LoVo (cell line): ENCODE measurements at regions not wholly inside any gene's neighbourhood (a gene's known extent, or its start where the extent isn't known, plus 50 kb on each side); places are given as distances from the start of the nearest gene placed in this dataset.

Experiments
- DNase-seq: peaks from one replicate; pipeline ENCODE4 v3.0.0-alpha.2; 2016; ENCODE audit warnings: low spot score

DNA sequence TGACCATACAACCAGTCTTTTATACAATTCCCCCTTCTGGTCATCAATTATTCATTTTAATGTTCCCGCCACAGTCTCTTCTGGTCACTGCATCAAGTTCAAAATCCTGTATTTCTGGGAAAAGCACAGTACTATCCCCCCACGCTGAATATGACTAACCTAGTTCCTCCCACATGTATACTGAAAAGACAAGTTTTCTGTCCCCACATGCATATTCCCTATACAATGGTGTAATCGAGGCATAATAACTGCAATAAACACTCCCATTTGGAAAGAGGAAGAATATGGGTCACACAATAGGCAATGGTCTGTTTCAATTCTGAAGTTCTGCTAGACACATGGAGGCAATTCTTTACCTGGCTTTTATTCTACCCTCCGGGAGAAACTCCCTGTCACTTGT is 344.9 kb downstream of the EFNA5 start:
- DNase-seq: no peak

GRCh38 chr5:107324809-107325208 is 345.9 kb downstream of the EFNA5 start:
- no peak for DNase-seq

DNA sequence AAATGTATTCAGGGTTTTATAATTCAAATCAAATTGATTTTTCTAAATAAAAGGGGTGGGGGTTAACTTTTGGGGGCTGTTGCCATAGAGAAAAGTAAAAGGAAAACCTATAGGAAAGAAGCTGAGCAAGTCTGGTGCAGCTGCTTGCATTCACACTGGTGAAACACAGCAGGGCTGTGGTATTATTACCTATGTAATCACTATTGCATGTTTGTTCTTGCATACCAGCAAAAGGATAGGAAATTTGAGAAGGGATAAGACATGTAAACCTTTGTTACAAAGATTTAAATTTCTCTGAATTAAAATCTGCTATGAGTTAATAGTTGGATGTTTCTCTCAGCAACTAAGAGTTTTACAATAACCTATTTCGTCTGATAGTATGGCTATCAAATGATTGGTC is 346.7 kb downstream of the EFNA5 start:
- no peak for DNase-seq

DNA sequence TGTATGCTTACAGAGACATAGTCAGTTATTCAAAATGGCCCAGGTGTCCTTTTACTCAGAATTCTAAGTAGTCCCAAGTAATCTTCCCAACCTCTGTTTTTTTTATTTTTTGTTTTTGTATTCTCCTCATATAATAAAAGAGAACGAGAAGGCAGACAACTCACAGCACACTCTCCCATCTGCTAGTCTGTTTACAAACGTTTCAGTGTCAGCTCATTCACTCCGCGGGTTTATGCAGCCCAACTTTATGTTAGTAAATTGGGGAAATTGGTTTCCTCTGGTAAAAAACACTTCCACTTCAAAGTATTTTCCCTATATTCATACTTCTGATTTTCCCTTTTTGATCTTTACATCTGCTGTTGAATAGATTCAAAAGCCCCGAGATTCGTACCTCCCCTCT is 347.2 kb downstream of the EFNA5 start:
- DNase-seq: no peak

DNA sequence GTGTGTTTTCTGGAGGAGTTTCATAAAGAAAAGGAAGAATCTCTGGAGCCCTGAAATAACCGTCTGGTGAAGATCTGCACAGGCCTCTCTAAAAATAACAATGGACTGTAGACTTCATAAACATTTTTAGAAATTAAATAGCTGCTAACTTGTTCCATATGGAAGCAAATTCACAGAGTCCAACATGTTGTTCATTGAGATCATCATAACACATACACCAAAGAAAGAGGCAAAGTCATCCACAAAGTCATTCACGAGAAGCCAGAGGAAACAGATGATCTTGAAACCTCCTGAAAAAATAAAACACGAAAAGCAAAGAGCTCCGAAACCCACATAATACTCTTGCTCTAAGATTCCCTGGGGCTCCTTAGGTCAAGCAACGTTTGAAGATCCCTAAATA is 347.8 kb downstream of the EFNA5 start:
- no peak for DNase-seq

DNA sequence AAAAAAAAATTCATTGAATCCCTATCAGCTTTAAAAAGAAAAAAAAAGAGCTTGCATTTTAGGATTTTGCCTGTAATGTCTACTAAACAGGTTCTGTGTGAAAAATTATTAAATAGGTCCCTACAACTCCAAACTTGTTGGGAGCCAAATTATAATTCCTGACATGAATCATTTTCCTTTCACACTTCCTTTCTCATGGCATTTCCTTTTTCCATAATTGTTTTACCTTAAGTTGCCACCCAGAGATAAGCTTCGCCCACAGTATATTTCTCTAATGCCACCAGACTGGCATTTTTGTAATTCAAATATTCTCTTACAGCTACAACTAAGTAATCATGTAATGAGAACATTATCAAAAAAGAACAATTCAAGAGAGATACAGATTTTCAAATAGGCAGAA is 348.8 kb downstream of the EFNA5 start:
- DNase-seq: no peak

- DNase-seq: no peak
Measured at GRCh38 chr5:107320846-107321245, 349.9 kb downstream of the EFNA5 start.

DNA sequence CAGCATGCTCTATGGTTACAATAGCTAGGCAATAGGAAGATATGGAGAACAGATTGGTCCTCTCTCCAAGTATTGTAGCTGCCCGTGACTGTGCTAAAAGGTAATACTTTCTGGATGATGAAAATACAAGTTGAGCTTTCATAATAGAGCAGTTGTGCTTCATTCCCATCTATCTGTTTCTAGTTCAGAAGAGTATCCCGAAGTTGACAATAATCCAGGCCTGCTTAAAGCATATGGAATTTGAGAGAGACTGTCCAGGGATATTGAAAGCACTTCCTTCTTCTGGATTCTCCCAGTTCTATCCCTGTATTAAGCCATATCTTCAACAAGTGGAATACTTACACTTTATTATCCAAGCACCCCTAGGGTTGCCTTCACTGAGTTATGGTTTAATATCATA is 350.4 kb downstream of the EFNA5 start:
- DNase-seq: no peak

GRCh38 chr5:107319901-107320300 is 350.8 kb downstream of the EFNA5 start:
- no peak for DNase-seq

- no peak for DNase-seq
Measured at GRCh38 chr5:107314330-107314729, 356.4 kb downstream of the EFNA5 start.

DNA sequence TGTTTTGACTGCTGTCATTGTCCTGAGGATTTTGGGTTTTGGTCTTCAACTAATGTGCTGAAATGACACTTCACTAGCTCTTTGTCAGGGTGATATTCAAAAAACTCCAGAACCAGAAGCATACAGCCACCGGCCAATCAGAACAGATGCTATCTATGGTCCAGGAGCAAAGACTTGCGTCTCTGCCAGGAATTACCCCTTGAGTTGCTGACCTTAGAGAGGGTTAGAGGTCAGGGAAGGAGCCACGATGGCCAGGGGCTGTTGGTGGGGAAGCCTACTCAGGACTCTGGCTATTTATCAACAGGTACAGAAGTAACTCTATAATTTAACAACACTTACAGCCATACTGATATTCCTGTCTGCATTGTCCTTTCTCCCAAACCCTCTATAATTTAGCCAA is 356.8 kb downstream of the EFNA5 start:
- no peak for DNase-seq

DNA sequence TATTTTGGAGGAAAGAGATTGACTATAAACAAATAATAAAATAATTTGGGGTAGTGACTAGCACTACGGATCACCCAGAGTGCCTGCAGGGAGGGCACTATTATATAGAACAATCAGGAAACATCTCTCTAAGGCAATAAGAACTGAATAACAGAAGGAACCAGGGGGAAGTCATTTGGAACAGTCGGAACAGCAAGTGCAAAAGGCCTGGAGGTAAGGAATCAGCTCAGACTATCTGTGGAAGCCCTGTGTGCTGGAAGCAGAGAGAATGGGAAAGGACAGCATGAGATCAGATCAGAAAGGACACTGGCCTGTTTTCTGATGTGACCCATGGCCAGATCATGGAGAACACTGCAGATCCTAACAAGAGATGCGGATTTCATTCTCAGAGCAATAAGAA is 357.6 kb downstream of the EFNA5 start:
- no peak for DNase-seq

- DNase-seq: no peak
Measured at GRCh38 chr5:107310181-107310580, 360.6 kb downstream of the EFNA5 start.

DNA sequence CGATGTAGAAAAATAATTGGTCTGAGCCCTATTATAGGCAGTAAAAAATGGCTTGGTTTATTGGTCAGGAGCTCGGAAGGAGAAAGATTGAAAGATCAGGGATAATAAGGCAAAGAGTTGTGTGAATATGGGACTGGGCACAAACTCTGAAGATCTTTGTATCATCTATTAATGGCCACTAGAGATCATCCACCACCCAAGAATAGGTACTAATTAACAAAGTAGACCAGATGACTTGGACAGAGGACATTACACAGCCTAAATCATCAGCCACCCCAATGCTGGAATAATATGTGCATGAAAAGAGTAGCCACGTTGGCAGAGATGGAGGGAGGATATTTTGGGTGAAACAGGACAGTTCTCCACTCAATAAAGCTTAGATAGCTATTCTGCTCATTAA is 364.1 kb downstream of the EFNA5 start:
- DNase-seq: no peak

- DNase-seq: no peak
Measured at GRCh38 chr5:107306002-107306401, 364.7 kb downstream of the EFNA5 start.

GRCh38 chr5:107304684-107305083 is 366.1 kb downstream of the EFNA5 start:
- DNase-seq: no peak

DNA sequence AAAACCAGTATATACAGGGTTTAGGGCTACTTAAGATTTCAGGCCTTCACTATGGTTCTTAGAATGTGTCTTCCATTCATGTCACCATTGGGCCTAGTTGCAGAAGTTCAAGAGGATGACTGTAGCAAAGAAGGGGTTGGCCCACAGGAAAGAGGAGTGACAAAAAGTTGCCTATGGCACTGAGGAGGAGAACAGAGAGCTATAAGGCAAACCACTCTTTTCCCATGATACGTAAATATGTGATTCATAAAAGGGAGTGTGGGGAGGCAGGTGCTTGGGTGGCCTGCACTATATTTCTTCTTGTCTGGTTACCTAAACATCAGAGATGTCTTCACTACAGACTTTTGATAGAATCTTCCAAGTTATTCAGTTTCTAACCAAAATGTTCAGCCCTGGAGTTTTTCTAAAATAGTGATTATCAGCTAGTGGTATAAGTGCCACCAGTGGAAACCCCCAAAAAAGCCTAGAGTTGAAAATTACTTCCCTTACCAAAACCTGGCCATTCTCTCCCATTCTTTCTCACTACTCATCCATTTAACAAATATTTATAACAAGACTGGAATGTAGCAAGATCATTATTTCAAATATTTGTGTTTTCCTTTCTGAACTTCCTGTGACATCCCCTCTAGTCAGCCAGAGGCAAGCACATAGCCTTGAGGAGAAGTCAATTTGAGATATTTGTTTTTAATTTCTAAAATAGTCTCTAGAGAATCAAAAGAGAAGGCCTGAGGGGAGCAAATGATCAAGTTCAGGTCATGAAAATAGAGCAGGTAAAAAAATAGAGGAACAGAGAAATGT is 367.4 kb downstream of the EFNA5 start:
- no peak for DNase-seq

- DNase-seq: no peak
Measured at GRCh38 chr5:107302441-107302840, 368.3 kb downstream of the EFNA5 start.

DNA sequence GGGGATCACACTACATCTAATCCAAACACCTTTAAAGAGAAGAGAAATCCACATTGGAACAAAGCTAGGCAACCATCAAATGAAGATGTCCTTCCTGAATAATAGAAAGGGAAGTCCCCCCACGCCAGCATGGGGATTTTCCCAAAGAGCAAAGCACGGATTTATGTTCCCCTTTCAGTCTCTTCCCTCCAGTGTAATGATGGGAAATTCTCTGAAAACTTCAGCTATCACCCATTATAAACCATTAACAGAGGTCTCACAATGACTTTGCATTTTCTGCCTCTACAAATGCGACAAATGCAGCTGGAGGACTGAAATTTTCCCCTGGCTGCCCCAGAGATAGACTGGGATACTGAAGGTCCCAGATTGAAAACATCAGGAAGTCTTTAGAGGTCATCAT is 368.7 kb downstream of the EFNA5 start:
- no peak for DNase-seq

DNA sequence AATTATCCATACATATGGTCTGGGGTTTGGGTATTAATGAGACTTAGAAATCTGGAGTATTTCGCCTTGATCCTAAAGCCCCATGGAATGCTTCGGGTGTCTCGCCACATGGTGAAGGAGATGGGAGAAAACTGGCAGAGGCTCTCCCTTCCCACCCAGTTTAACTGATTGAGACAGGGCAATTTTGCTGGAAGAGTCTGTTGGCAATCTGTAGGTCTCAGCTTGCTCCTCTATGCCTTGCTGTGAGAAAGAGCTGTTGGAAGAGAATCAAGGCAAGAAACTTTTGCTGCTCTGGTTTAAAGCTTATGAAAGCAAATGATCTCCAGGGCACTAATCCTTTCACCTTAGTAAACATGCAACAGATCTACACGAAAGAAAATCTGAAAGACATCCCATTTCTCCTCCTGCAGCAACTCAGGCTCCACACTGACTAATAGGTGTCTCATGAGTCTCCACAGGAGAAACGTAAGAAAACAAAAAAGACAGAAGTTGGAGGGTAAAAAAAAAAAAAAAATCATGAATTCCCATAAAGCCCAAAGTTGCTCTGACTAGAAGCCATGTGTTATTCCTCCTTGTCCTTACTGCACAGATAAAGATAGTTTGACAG is 369.9 kb downstream of the EFNA5 start:
- no peak for DNase-seq

DNA sequence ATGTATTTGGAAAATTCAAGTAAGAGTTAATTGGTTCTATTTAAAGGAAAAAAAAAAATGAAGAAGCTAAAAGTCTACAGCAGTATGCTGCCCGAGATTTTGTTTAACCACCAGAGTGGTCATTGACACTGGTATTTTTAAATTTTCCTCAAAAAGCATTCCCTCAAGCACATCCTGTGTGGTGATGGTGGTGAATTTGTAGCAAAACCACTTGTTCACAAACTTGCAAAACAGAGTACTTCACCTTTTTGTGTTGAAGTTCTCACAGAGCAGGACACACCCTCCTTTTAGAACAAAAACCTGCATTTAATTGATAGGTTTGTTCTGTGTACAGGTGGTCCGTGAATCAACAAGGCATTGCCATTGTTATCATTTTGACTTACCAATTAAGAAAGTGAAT is 374.2 kb downstream of the EFNA5 start:
- DNase-seq: no peak

DNA sequence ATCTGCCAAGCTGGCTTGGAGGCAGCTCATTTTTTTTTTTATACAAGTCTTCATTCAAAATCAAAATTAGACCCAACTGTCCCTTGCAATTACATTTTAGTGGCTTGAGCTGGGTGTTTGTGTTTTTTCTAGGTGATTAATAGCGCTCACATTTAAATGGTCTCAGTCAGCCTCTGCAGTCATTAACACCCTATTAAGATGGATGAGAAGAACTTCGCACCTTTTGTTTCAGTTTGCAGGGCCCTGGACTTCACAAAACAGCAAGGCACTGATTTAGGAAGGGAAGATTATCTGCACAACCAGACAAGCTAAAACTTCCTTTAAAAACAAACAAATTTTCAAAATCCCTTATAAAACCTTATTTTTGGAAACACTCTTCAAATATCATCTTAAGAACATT is 374.8 kb downstream of the EFNA5 start:
- DNase-seq: no peak

- DNase-seq: no peak
Measured at GRCh38 chr5:107294669-107295068, 376.1 kb downstream of the EFNA5 start.

GRCh38 chr5:107294211-107294550 is 376.6 kb downstream of the EFNA5 start:
- no peak for DNase-seq
